Suprapubic skin (tissue), 4 donors: ENCODE measurements at regions not wholly inside any gene's neighbourhood (a gene's known extent, or its start where the extent isn't known, plus 50 kb on each side); places are given as distances from the start of the nearest gene placed in this dataset.

Experiments used
- EP300 ChIP-seq: sonication (generic); formaldehyde crosslinking; IDR thresholded peaks from one replicate; pipeline ENCODE4 v1.6.1; 2017; ENCODE audit warnings: antibody characterized with exemption
- POLR2A ChIP-seq, 2 donors: fragments of 450-650 bp; IDR thresholded peaks; one replicate each; pipeline ENCODE4 v1.6.1; 2017; ENCODE audit warnings: antibody characterized with exemption in 2 of 2, mild to moderate bottlenecking in 2 of 2, moderate library complexity in 2 of 2
- POLR2AphosphoS5 ChIP-seq, 3 donors: sonication (generic); formaldehyde crosslinking; IDR thresholded peaks; one replicate each; pipeline ENCODE4 v1.6.1; 2017; ENCODE audit warnings: antibody characterized with exemption in 3 of 3

- TF ChIP-seq POLR2AphosphoS5 (IDR thresholded peaks at IDR 0.05) (no peak), POLR2A (IDR thresholded peaks at IDR 0.05) (no peak), EP300 (no peak)
Measured at GRCh38 chr15:70328679-70329115, 231.0 kb upstream of the TLE3 start.
